ENCODE measurements at regions not wholly inside any gene's neighbourhood (a gene's known extent, or its start where the extent isn't known, plus 50 kb on each side); places are given as distances from the start of the nearest gene placed in this dataset.

DNA sequence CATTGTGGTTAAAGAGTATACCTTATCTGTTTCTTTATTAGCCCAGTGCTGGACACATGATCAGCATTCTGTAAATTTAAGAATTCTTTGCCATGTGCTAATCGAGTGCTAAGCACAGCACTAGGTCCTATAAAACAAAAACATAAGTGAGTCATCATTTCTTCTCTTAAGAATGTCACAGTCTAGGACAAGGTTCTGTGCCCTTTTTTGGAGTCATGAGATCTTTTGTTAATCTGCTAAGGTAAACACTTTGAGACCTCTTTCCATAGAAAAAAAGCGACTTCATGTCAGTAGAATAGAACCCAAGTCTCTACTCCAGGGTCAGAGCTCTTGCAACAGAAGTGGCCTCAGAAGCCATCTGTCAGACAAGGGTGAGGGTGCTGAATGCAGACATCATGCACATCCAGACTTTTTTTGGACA lies 70.0 kb upstream of the NFIA start (continued):
- TF ChIP-seq, protein P1, sequence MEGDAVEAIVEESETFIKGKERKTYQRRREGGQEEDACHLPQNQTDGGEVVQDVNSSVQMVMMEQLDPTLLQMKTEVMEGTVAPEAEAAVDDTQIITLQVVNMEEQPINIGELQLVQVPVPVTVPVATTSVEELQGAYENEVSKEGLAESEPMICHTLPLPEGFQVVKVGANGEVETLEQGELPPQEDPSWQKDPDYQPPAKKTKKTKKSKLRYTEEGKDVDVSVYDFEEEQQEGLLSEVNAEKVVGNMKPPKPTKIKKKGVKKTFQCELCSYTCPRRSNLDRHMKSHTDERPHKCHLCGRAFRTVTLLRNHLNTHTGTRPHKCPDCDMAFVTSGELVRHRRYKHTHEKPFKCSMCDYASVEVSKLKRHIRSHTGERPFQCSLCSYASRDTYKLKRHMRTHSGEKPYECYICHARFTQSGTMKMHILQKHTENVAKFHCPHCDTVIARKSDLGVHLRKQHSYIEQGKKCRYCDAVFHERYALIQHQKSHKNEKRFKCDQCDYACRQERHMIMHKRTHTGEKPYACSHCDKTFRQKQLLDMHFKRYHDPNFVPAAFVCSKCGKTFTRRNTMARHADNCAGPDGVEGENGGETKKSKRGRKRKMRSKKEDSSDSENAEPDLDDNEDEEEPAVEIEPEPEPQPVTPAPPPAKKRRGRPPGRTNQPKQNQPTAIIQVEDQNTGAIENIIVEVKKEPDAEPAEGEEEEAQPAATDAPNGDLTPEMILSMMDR (IDR thresholded peaks at IDR 0.05; ENCODE audit: low read depth, low read length, missing input control): no peak
- TF ChIP-seq TAF1 (conservative IDR thresholded peaks at IDR 0.05): no peak

DNA sequence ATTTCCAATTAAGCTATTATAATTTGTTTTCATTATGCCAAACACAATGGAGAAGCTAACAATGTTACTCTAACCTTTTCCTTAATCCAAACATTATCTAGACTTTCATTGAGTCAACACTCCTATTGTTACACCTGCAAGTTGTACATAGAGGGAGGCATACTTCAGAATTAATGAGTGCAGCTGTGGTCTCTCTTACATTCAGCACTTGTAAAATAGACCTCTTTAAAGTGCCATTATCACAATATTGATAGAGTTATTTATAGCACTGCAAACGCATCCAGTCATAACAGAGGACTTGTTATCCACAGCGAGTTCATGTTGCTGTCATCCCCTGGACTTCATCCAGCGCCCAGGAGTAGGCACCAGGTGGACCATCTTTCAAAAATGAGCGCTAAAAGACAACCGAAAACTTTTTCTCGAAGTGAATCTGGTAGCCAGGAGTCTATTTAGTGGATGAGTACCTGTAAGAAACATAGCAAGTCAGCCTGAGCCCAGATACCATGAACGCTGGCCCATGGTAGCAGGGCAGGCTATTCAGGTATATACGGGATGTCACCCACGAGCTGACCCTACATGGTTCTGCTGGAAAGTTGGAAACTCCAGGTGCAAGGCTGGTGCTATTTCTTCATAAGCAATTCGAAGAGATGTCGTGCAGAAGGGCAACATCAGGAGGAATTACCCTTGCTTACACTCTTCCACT lies 70.6 kb upstream of the NFIA start:
- Histone ChIP-seq H3K36me3 (ENCODE audit: control insufficient read depth in 4 of 4, insufficient read depth in 3 of 4, low read depth in 1 of 4, low read length in 3 of 4) (no peaks in the 10 kb centered on the region), H3K9ac (ENCODE audit: low read depth in 1 of 2, low read length in 2 of 2) (no peak overlapping the region), H3K4me1 (ENCODE audit: control insufficient read depth in 4 of 4, insufficient read depth in 4 of 4, low read length in 3 of 4) (no peaks in the 10 kb centered on the region), H3K27ac (ENCODE audit: low read depth in 1 of 2, low read length in 2 of 2) (no peak overlapping the region), H3K27me3 (ENCODE audit: control insufficient read depth in 4 of 4, insufficient read depth in 4 of 4, low read length in 3 of 4) (no peaks in the 10 kb centered on the region), H3K4me3 (ENCODE audit: low read depth in 1 of 3, low read length in 3 of 3) (no peak overlapping the region), H3K9me3 (ENCODE audit: control insufficient read depth in 4 of 4, low read length in 3 of 4) (no peaks in the 10 kb centered on the region)
- TF ChIP-seq, protein P2, sequence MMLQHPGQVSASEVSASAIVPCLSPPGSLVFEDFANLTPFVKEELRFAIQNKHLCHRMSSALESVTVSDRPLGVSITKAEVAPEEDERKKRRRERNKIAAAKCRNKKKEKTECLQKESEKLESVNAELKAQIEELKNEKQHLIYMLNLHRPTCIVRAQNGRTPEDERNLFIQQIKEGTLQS (IDR thresholded peaks at IDR 0.05): no peak
- no peak for TF ChIP-seq HNF4A (conservative IDR thresholded peaks at IDR 0.05)
- no peak for TF ChIP-seq FOXA2 (IDR thresholded peaks at IDR 0.05)
- no peak for TF ChIP-seq RAD21 (IDR thresholded peaks at IDR 0.05)
- TF ChIP-seq, protein P3, sequence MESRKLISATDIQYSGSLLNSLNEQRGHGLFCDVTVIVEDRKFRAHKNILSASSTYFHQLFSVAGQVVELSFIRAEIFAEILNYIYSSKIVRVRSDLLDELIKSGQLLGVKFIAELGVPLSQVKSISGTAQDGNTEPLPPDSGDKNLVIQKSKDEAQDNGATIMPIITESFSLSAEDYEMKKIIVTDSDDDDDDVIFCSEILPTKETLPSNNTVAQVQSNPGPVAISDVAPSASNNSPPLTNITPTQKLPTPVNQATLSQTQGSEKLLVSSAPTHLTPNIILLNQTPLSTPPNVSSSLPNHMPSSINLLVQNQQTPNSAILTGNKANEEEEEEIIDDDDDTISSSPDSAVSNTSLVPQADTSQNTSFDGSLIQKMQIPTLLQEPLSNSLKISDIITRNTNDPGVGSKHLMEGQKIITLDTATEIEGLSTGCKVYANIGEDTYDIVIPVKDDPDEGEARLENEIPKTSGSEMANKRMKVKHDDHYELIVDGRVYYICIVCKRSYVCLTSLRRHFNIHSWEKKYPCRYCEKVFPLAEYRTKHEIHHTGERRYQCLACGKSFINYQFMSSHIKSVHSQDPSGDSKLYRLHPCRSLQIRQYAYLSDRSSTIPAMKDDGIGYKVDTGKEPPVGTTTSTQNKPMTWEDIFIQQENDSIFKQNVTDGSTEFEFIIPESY (IDR thresholded peaks at IDR 0.05): no peak
- no peak for TF ChIP-seq RXRA (IDR thresholded peaks at IDR 0.05)
- TF ChIP-seq JUND (IDR thresholded peaks at IDR 0.05): no peak
- no peak for TF ChIP-seq HNF4G (IDR thresholded peaks at IDR 0.05)
- TF ChIP-seq, protein P1 (IDR thresholded peaks at IDR 0.05; ENCODE audit: low read depth, low read length, missing input control): no peak
- no peak for TF ChIP-seq GABPA (IDR thresholded peaks at IDR 0.05 in 1 of 2, conservative IDR thresholded peaks at IDR 0.05 in 1 of 2)
- TF ChIP-seq FOXA1 (IDR thresholded peaks at IDR 0.05): no peak
- TF ChIP-seq, protein P4, sequence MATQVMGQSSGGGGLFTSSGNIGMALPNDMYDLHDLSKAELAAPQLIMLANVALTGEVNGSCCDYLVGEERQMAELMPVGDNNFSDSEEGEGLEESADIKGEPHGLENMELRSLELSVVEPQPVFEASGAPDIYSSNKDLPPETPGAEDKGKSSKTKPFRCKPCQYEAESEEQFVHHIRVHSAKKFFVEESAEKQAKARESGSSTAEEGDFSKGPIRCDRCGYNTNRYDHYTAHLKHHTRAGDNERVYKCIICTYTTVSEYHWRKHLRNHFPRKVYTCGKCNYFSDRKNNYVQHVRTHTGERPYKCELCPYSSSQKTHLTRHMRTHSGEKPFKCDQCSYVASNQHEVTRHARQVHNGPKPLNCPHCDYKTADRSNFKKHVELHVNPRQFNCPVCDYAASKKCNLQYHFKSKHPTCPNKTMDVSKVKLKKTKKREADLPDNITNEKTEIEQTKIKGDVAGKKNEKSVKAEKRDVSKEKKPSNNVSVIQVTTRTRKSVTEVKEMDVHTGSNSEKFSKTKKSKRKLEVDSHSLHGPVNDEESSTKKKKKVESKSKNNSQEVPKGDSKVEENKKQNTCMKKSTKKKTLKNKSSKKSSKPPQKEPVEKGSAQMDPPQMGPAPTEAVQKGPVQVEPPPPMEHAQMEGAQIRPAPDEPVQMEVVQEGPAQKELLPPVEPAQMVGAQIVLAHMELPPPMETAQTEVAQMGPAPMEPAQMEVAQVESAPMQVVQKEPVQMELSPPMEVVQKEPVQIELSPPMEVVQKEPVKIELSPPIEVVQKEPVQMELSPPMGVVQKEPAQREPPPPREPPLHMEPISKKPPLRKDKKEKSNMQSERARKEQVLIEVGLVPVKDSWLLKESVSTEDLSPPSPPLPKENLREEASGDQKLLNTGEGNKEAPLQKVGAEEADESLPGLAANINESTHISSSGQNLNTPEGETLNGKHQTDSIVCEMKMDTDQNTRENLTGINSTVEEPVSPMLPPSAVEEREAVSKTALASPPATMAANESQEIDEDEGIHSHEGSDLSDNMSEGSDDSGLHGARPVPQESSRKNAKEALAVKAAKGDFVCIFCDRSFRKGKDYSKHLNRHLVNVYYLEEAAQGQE (IDR thresholded peaks at IDR 0.05): no peak
- TF ChIP-seq, protein P5, sequence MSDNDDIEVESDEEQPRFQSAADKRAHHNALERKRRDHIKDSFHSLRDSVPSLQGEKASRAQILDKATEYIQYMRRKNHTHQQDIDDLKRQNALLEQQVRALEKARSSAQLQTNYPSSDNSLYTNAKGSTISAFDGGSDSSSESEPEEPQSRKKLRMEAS (IDR thresholded peaks at IDR 0.05): no peak
- no peak for TF ChIP-seq TAF1 (conservative IDR thresholded peaks at IDR 0.05)
- TF ChIP-seq YY1 (IDR thresholded peaks at IDR 0.05): no peak
- DNase-seq (ENCODE audit: low spot score): no peak
- WGBS: 79% methylated on average over 11 of the region's 11 CpGs
